ENCODE measurements at regions not wholly inside any gene's neighbourhood (a gene's known extent, or its start where the extent isn't known, plus 50 kb on each side); places are given as distances from the start of the nearest gene placed in this dataset.

DNA sequence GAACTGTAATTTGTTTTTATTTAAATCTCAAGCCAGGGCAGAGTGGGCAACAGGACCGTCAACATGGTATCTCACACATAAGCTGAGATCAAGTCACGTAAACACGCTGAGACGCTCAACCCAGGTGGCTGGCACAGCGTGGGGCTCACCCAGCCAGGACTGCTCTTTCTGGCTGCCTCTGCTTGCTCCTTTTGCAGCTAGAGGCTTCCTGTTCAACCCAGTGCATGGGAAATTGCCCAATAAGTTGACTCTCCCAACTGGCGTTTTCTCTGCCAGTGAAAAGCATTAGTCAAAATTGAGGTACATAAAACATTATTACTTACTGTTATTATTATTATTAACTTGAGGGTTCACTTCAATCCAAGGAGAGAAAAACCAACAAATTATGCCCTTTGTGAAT is 398.1 kb downstream of the NR2F2 start:
- Histone ChIP-seq H3K36me3 (ENCODE audit: insufficient read depth, low read length) (no peaks in the 10 kb centered on the region), H3K4me1 (ENCODE audit: insufficient read depth, low read length) (no peaks in the 10 kb centered on the region), H3K4me2 (ENCODE audit: insufficient read depth, low read length) (no peak overlapping the region), H3K79me2 (ENCODE audit: insufficient read depth, low read length) (no peaks in the 10 kb centered on the region), H3K27me3 (ENCODE audit: insufficient read depth, low read length, poor library complexity) (no peaks in the 10 kb centered on the region), H3K4me3 (ENCODE audit: low read depth in 1 of 2, low read length in 2 of 2) (no peak overlapping the region), H3K9me3 (ENCODE audit: insufficient read depth, low read length, severe bottlenecking) (no peaks in the 10 kb centered on the region), H2AFZ (ENCODE audit: low read depth, low read length) (no peak overlapping the region), H3K27ac (ENCODE audit: low read length) (no peak overlapping the region), H4K20me1 (ENCODE audit: insufficient read depth, low read length) (no peaks in the 10 kb centered on the region), H3K9ac (ENCODE audit: low read depth, low read length) (no peak overlapping the region)
- TF ChIP-seq, protein P1, sequence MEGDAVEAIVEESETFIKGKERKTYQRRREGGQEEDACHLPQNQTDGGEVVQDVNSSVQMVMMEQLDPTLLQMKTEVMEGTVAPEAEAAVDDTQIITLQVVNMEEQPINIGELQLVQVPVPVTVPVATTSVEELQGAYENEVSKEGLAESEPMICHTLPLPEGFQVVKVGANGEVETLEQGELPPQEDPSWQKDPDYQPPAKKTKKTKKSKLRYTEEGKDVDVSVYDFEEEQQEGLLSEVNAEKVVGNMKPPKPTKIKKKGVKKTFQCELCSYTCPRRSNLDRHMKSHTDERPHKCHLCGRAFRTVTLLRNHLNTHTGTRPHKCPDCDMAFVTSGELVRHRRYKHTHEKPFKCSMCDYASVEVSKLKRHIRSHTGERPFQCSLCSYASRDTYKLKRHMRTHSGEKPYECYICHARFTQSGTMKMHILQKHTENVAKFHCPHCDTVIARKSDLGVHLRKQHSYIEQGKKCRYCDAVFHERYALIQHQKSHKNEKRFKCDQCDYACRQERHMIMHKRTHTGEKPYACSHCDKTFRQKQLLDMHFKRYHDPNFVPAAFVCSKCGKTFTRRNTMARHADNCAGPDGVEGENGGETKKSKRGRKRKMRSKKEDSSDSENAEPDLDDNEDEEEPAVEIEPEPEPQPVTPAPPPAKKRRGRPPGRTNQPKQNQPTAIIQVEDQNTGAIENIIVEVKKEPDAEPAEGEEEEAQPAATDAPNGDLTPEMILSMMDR (IDR thresholded peaks at IDR 0.05; ENCODE audit: borderline replicate concordance, extremely low read depth, low read length, poor library complexity, severe bottlenecking) = no peak
- TF ChIP-seq EZH2 (IDR thresholded peaks at IDR 0.05; ENCODE audit: borderline replicate concordance, low read depth, low read length, severe bottlenecking) = no peak
- ATAC-seq (ENCODE audit: insufficient read depth, low read depth) = no peak
- DNase-seq = no peak

DNA sequence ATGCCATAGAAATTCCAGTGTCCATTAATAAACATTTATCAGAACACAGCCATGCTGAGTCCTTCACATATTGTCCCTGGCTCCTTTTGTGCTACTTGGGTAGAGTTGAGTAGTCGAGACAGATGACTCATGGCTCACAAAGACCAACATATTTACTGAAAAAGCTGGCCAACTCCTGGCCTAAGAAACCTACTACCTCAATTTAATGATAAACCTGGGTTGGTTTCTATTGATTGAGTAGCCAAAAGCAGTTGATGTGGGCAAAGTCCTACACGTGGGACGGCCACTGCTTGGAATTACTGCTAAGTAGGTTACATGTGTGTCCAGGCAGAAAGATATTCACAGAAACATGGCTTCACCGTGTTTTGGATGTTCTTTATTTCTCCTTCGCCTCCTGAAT is 402.2 kb downstream of the NR2F2 start:
- Histone ChIP-seq H3K79me2 (ENCODE audit: insufficient read depth, low read length) (no peaks in the 10 kb centered on the region), H3K36me3 (ENCODE audit: insufficient read depth, low read length) (no peaks in the 10 kb centered on the region), H3K9me3 (ENCODE audit: insufficient read depth, low read length, severe bottlenecking) (no peaks in the 10 kb centered on the region), H3K4me2 (ENCODE audit: insufficient read depth, low read length) (no peak overlapping the region), H3K4me3 (ENCODE audit: low read depth in 1 of 2, low read length in 2 of 2) (no peak overlapping the region), H3K27me3 (ENCODE audit: insufficient read depth, low read length, poor library complexity) (no peaks in the 10 kb centered on the region), H3K9ac (ENCODE audit: low read depth, low read length) (no peak overlapping the region), H3K27ac (ENCODE audit: low read length) (no peak overlapping the region), H3K4me1 (ENCODE audit: insufficient read depth, low read length) (no peaks in the 10 kb centered on the region), H4K20me1 (ENCODE audit: insufficient read depth, low read length) (no peaks in the 10 kb centered on the region), H2AFZ (ENCODE audit: low read depth, low read length) (no peak overlapping the region)
- no peak for TF ChIP-seq EZH2 (IDR thresholded peaks at IDR 0.05; ENCODE audit: borderline replicate concordance, low read depth, low read length, severe bottlenecking)
- TF ChIP-seq, protein P1 (IDR thresholded peaks at IDR 0.05; ENCODE audit: borderline replicate concordance, extremely low read depth, low read length, poor library complexity, severe bottlenecking) = no peak
- ATAC-seq (ENCODE audit: insufficient read depth, low read depth) (no peak), DNase-seq (no peak)

DNA sequence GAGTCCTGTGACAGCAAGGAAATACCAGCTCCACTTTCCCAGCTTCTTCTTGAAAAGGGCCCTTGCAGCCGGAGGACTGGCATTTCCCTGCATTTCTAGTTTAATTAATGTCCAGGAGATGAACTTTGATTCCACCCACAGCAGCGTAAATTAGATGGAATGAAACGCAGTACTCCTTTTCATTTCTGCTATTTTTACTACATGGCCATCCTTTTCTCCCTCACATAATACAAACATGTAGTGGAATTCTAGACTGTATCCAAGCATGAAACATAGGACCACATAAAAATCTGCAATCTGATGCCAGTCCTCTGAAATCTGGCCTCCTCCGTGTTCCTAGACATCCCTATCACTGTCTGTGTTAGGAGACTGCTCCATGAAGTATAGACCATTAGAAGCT is 403.2 kb downstream of the NR2F2 start:
- ATAC-seq (ENCODE audit: insufficient read depth, low read depth) (no peak), DNase-seq (no peak)
- Histone ChIP-seq H3K4me3 (ENCODE audit: low read depth in 1 of 2, low read length in 2 of 2) (no peak overlapping the region), H3K27me3 (ENCODE audit: insufficient read depth, low read length, poor library complexity) (no peaks in the 10 kb centered on the region), H3K4me1 (ENCODE audit: insufficient read depth, low read length) (no peaks in the 10 kb centered on the region), H3K79me2 (ENCODE audit: insufficient read depth, low read length) (no peaks in the 10 kb centered on the region), H3K36me3 (ENCODE audit: insufficient read depth, low read length) (no peaks in the 10 kb centered on the region), H4K20me1 (ENCODE audit: insufficient read depth, low read length) (no peaks in the 10 kb centered on the region), H3K4me2 (ENCODE audit: insufficient read depth, low read length) (no peak overlapping the region), H3K9ac (ENCODE audit: low read depth, low read length) (no peak overlapping the region), H2AFZ (ENCODE audit: low read depth, low read length) (no peak overlapping the region), H3K9me3 (ENCODE audit: insufficient read depth, low read length, severe bottlenecking) (no peaks in the 10 kb centered on the region), H3K27ac (ENCODE audit: low read length) (no peak overlapping the region)
- TF ChIP-seq EZH2 (IDR thresholded peaks at IDR 0.05; ENCODE audit: borderline replicate concordance, low read depth, low read length, severe bottlenecking) = no peak
- TF ChIP-seq, protein P1 (IDR thresholded peaks at IDR 0.05; ENCODE audit: borderline replicate concordance, extremely low read depth, low read length, poor library complexity, severe bottlenecking) = no peak
